GM12874 (cell line): ENCODE measurements at regions not wholly inside any gene's neighbourhood (a gene's known extent, or its start where the extent isn't known, plus 50 kb on each side); places are given as distances from the start of the nearest gene placed in this dataset.

Source experiments
- CTCF ChIP-seq: IDR thresholded peaks from 2 replicates; pipeline ENCODE4 v1.5.1; 2011; ENCODE audit warnings: low read depth, mild to moderate bottlenecking, control low read depth, low read length, moderate library complexity; ENCODE audit not compliant: insufficient read depth

- no peak for TF ChIP-seq CTCF
Measured at GRCh38 chr6:23267651-23268050, 698.3 kb downstream of the HDGFL1 start.

GRCh38 chr6:23268348-23268747, 699.0 kb downstream of the HDGFL1 start:
- no peak for TF ChIP-seq CTCF

GRCh38 chr6:23269436-23269835, 700.1 kb downstream of the HDGFL1 start:
- no peak for TF ChIP-seq CTCF

GRCh38 chr6:23272536-23272935, 703.2 kb downstream of the HDGFL1 start:
- no peak for TF ChIP-seq CTCF

GRCh38 chr6:23277521-23278179, 708.3 kb downstream of the HDGFL1 start:
- TF ChIP-seq CTCF: no peak

- TF ChIP-seq CTCF: no peak
Measured at GRCh38 chr6:23278180-23278532, 708.8 kb downstream of the HDGFL1 start.

- no peak for TF ChIP-seq CTCF
Measured at GRCh38 chr6:23280437-23280836, 711.1 kb downstream of the HDGFL1 start.
